Brain microvascular endothelial cell (primary cell): ENCODE measurements at regions not wholly inside any gene's neighbourhood (a gene's known extent, or its start where the extent isn't known, plus 50 kb on each side); places are given as distances from the start of the nearest gene placed in this dataset.

ENCODE experiments used
- DNase-seq: peaks from one replicate; pipeline ENCODE4 v3.0.0-alpha.2; 2020
- H3K27ac ChIP-seq: fragments of 250-450 bp; sonication (Bioruptor Pico); 2 replicates; pipeline ENCODE4 v1.5.1; 2020; ENCODE audit warnings: mild to moderate bottlenecking, moderate library complexity
- H3K27me3 ChIP-seq: fragments of 250-450 bp; sonication (Bioruptor Pico); replicated peaks from 2 replicates; pipeline ENCODE4 v1.5.1; 2020; ENCODE audit warnings: mild to moderate bottlenecking
- H3K36me3 ChIP-seq: fragments of 250-450 bp; sonication (Bioruptor Pico); replicated peaks from 2 replicates; pipeline ENCODE4 v1.5.1; 2020; ENCODE audit warnings: mild to moderate bottlenecking
- H3K4me3 ChIP-seq: 2 replicates; pipeline ENCODE4 v1.5.1; 2011; ENCODE audit warnings: low read depth, mild to moderate bottlenecking, control low read depth, low read length, moderate library complexity
- CTCF ChIP-seq: IDR thresholded peaks from 2 replicates; pipeline ENCODE4 v1.5.1; 2011; ENCODE audit warnings: low read depth, mild to moderate bottlenecking, moderate library complexity, low read length, control low read depth, inconsistent platforms; ENCODE audit errors: missing control alignments
- in situ Hi-C: cut with HindIII; loops from 2 replicates; pipeline ENCODE4 v1.10.0; 2017; ENCODE audit warnings: low sequenced_read_pairs, low pct_ligation_motif_present

GRCh38 chr6:104639668-104640067 is 220.1 kb downstream of the HACE1 start:
- Histone ChIP-seq H3K4me3 (no peak overlapping the region), H3K27ac (no peak overlapping the region), H3K36me3 (no peaks in the 10 kb centered on the region), H3K27me3 (no peaks in the 10 kb centered on the region)
- TF ChIP-seq CTCF = no peak
- in situ Hi-C loops = no loop called here
- no peak for DNase-seq

DNA sequence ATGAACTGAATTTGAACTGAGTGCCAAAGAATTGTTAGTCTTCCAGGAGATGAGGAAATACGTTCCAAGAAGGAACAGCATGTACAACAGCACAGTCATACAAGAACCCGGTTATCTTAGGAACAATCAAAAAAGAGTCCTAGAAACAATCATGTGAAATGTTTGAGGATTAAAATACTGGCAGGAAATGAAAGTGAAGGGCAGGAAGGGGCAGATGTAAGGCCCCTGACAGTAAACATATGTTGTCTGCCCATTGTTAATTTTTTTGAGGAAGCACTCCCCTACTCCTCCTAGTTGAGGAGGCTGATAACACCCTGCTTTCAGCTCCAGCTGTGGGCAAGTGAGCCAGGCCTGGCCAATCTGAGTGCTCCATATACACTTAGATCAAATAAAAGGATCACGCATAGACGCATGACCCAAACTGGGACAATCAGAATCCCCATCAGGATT is 220.9 kb downstream of the HACE1 start:
- TF ChIP-seq CTCF = no peak
- Histone ChIP-seq H3K27ac (no peak overlapping the region), H3K4me3 (no peak overlapping the region), H3K27me3 (no peaks in the 10 kb centered on the region), H3K36me3 (no peaks in the 10 kb centered on the region)
- DNase-seq = no peak
- in situ Hi-C loops = no loop called here

- no peak for DNase-seq
- no peak overlapping the region for H3K4me3 ChIP-seq
- no peak for TF ChIP-seq CTCF
- in situ Hi-C loops = no loop called here
- no peaks in the 10 kb centered on the region for H3K27me3 ChIP-seq
- no peaks in the 10 kb centered on the region for H3K36me3 ChIP-seq
- H3K27ac ChIP-seq = no peak overlapping the region
Observed at GRCh38 chr6:104633125-104633524, 226.6 kb downstream of the HACE1 start.

DNA sequence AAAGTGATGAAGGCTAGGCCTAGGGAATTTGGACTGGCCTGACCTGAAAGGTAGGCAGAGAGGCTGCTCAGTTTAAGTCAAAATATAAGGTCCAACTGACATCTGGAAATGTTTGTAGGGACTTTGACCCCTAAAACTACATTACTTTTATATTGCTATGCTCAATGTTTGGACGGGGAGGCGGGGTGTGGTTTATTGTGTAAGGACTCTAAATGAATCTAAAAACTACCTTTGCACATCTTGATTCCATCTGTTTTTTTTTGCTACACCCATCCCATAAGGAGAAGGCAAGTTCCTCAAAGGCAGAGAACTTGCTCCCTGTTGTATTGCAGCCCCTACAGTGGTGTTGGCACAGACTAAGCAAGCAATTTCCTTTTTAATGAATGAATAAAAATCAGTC is 227.1 kb downstream of the HACE1 start:
- Histone ChIP-seq H3K27ac (no peak overlapping the region), H3K36me3 (no peaks in the 10 kb centered on the region), H3K27me3 (no peaks in the 10 kb centered on the region), H3K4me3 (no peak overlapping the region)
- in situ Hi-C loops = no loop called here
- TF ChIP-seq CTCF = no peak
- DNase-seq = no peak

DNA sequence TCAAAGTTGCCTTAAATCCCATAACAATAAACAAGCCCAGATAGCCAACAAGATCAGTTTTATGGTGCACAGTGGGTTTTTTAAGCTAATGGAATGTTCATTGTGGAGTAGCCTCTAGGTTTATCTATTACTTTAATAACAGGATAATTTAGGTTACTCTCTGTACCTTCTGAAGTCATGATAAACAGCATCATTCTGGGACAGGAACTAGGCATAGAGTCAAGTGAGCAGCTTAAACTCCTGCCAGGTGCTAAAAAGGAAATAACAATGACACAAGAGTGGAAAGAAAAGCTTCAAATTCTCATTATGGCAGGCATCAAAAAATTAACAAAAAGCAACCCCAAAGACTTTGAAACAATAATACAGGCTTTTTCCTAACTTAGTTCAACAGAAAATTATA is 228.8 kb downstream of the HACE1 start:
- TF ChIP-seq CTCF = no peak
- in situ Hi-C loops = no loop called here
- no peak overlapping the region for H3K4me3 ChIP-seq
- H3K36me3 ChIP-seq = no peaks in the 10 kb centered on the region
- no peak for DNase-seq
- H3K27ac ChIP-seq = no peak overlapping the region
- H3K27me3 ChIP-seq = no peaks in the 10 kb centered on the region

- Histone ChIP-seq H3K27me3 (no peaks in the 10 kb centered on the region), H3K27ac (no peak overlapping the region), H3K4me3 (no peak overlapping the region), H3K36me3 (no peaks in the 10 kb centered on the region)
- in situ Hi-C loops = no loop called here
- DNase-seq = no peak
- no peak for TF ChIP-seq CTCF
Observed at GRCh38 chr6:104630522-104630921, 229.2 kb downstream of the HACE1 start.
